ENCODE measurements at regions not wholly inside any gene's neighbourhood (a gene's known extent, or its start where the extent isn't known, plus 50 kb on each side); places are given as distances from the start of the nearest gene placed in this dataset.

DNA sequence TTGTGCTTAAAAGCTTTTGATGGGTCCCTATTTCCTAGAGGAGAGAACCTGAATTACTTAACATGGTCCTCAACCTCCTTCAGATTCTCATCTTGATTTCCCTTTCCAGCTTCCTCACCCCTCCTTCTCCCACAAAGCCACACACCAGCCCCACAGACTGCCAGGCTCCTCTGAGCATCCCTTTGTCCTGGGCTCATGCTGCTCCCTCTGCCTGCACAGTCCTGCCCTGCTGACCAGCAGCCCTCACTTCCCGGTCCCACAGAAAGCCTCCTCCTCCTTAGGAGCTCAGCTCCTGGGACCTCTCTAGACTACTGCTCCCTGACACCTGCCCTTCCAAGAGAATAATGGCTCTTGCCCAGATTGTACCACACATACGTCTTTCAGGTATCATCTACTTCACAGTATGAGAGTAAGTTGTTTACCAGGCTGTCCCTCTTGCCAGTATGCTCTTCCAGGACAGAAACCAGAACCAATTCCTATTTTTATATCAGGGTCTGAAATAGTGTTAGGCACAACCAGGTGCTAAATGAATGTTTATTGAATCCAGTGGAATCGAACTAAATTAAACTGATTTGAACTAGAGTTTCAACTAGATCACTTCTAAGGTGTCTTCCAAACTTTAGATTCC lies 373.4 kb downstream of the LMX1A start:
- ATAC-seq: peak; percentile 91
- TF ChIP-seq, protein P1, sequence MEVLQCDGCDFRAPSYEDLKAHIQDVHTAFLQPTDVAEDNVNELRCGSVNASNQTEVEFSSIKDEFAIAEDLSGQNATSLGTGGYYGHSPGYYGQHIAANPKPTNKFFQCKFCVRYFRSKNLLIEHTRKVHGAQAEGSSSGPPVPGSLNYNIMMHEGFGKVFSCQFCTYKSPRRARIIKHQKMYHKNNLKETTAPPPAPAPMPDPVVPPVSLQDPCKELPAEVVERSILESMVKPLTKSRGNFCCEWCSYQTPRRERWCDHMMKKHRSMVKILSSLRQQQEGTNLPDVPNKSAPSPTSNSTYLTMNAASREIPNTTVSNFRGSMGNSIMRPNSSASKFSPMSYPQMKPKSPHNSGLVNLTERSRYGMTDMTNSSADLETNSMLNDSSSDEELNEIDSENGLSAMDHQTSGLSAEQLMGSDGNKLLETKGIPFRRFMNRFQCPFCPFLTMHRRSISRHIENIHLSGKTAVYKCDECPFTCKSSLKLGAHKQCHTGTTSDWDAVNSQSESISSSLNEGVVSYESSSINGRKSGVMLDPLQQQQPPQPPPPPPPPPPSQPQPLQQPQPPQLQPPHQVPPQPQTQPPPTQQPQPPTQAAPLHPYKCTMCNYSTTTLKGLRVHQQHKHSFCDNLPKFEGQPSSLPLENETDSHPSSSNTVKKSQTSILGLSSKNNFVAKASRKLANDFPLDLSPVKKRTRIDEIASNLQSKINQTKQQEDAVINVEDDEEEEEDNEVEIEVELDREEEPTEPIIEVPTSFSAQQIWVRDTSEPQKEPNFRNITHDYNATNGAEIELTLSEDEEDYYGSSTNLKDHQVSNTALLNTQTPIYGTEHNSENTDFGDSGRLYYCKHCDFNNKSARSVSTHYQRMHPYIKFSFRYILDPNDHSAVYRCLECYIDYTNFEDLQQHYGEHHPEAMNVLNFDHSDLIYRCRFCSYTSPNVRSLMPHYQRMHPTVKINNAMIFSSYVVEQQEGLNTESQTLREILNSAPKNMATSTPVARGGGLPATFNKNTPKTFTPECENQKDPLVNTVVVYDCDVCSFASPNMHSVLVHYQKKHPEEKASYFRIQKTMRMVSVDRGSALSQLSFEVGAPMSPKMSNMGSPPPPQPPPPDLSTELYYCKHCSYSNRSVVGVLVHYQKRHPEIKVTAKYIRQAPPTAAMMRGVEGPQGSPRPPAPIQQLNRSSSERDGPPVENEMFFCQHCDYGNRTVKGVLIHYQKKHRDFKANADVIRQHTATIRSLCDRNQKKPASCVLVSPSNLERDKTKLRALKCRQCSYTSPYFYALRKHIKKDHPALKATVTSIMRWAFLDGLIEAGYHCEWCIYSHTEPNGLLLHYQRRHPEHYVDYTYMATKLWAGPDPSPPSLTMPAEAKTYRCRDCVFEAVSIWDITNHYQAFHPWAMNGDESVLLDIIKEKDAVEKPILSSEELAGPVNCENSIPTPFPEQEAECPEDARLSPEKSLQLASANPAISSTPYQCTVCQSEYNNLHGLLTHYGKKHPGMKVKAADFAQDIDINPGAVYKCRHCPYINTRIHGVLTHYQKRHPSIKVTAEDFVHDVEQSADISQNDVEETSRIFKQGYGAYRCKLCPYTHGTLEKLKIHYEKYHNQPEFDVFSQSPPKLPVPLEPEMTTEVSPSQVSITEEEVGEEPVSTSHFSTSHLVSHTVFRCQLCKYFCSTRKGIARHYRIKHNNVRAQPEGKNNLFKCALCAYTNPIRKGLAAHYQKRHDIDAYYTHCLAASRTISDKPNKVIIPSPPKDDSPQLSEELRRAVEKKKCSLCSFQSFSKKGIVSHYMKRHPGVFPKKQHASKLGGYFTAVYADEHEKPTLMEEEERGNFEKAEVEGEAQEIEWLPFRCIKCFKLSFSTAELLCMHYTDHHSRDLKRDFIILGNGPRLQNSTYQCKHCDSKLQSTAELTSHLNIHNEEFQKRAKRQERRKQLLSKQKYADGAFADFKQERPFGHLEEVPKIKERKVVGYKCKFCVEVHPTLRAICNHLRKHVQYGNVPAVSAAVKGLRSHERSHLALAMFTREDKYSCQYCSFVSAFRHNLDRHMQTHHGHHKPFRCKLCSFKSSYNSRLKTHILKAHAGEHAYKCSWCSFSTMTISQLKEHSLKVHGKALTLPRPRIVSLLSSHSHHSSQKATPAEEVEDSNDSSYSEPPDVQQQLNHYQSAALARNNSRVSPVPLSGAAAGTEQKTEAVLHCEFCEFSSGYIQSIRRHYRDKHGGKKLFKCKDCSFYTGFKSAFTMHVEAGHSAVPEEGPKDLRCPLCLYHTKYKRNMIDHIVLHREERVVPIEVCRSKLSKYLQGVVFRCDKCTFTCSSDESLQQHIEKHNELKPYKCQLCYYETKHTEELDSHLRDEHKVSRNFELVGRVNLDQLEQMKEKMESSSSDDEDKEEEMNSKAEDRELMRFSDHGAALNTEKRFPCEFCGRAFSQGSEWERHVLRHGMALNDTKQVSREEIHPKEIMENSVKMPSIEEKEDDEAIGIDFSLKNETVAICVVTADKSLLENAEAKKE (CRISPR knock-in tag; IDR thresholded peaks at IDR 0.05): no peak
- no peak for TF ChIP-seq EZH2 (IDR thresholded peaks at IDR 0.05; ENCODE audit: low read depth, unreplicated experiment)
- no peak for TF ChIP-seq ZNF114 (CRISPR knock-in tag; IDR thresholded peaks at IDR 0.05)
- no peak for TF ChIP-seq CREB1 (CRISPR knock-in tag; IDR thresholded peaks at IDR 0.05; ENCODE audit: low read depth)
- Histone ChIP-seq H3K36me3 (ENCODE audit: insufficient read depth) (no peaks in the 10 kb centered on the region), H3K4me1 (ENCODE audit: insufficient read depth) (no peaks in the 10 kb centered on the region), H3K27me3 (ENCODE audit: insufficient read depth) (no peaks in the 10 kb centered on the region), H3K27ac (ENCODE audit: low read depth) (no peak overlapping the region), H3K9me2 (ENCODE audit: insufficient read depth) (no peaks in the 10 kb centered on the region), H4K20me1 (replicated peaks; ENCODE audit: insufficient read depth) (no peaks in the 10 kb centered on the region), H3F3A (replicated peaks; ENCODE audit: low read depth) (no peaks in the 10 kb centered on the region), H3K79me2 (replicated peaks; ENCODE audit: insufficient read depth) (no peaks in the 10 kb centered on the region), H3K4me2 (no peak overlapping the region), H2AFZ (no peak overlapping the region), H3K4me3 (no peak overlapping the region)
- H3K4me1 Mint-ChIP-seq: no peaks in the 10 kb centered on the region
- H3K9me3 Mint-ChIP-seq: no peaks in the 10 kb centered on the region; the same call in 2 of the 3 replicates
- peak; percentile 24 for DNase-seq (ENCODE audit: low spot score)
- H3K4me3 Mint-ChIP-seq: no peak overlapping the region
- peaks cover 6% of the 10 kb centered on the region for H3K27me3 Mint-ChIP-seq (ENCODE audit: insufficient read depth, low read depth, poor library complexity)
- no peak overlapping the region for H3K27ac Mint-ChIP-seq
- no peaks in the 10 kb centered on the region for H3K36me3 Mint-ChIP-seq (ENCODE audit: low read depth)

DNA sequence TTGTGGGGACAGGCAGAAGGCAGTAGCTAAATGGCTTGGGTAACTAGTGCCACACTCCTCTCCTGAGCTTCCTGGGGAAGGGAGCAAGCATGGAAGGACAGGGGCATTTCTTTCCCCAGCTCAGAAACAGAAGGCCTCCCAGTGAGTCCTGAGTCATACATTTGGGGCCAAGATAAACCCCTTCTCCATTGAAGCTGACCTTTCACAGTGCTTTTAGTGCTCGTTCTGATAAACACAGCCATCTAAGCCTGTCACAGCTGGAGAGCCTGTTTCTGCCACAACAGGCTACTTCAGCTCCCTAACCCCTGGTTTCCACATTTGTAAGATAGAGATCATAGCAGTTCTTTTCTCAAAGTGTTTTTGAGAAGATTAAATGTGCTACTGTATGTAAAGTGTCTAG lies 374.0 kb downstream of the LMX1A start:
- H3K27me3 Mint-ChIP-seq (ENCODE audit: insufficient read depth, low read depth, poor library complexity): peaks cover 6% of the 10 kb centered on the region
- H3K27me3 ChIP-seq (ENCODE audit: insufficient read depth): no peaks in the 10 kb centered on the region
- TF ChIP-seq ZNF114 (CRISPR knock-in tag; IDR thresholded peaks at IDR 0.05) (no peak), CREB1 (CRISPR knock-in tag; IDR thresholded peaks at IDR 0.05; ENCODE audit: low read depth) (no peak), POLR2AphosphoS5 (IDR thresholded peaks at IDR 0.05; ENCODE audit: low read depth) (no peak), NANOG (IDR thresholded peaks at IDR 0.05; ENCODE audit: borderline replicate concordance) (no peak), ZNF331 (CRISPR knock-in tag; IDR thresholded peaks at IDR 0.05; ENCODE audit: low read depth) (no peak)
- TF ChIP-seq, protein P2, sequence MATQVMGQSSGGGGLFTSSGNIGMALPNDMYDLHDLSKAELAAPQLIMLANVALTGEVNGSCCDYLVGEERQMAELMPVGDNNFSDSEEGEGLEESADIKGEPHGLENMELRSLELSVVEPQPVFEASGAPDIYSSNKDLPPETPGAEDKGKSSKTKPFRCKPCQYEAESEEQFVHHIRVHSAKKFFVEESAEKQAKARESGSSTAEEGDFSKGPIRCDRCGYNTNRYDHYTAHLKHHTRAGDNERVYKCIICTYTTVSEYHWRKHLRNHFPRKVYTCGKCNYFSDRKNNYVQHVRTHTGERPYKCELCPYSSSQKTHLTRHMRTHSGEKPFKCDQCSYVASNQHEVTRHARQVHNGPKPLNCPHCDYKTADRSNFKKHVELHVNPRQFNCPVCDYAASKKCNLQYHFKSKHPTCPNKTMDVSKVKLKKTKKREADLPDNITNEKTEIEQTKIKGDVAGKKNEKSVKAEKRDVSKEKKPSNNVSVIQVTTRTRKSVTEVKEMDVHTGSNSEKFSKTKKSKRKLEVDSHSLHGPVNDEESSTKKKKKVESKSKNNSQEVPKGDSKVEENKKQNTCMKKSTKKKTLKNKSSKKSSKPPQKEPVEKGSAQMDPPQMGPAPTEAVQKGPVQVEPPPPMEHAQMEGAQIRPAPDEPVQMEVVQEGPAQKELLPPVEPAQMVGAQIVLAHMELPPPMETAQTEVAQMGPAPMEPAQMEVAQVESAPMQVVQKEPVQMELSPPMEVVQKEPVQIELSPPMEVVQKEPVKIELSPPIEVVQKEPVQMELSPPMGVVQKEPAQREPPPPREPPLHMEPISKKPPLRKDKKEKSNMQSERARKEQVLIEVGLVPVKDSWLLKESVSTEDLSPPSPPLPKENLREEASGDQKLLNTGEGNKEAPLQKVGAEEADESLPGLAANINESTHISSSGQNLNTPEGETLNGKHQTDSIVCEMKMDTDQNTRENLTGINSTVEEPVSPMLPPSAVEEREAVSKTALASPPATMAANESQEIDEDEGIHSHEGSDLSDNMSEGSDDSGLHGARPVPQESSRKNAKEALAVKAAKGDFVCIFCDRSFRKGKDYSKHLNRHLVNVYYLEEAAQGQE (IDR thresholded peaks at IDR 0.05; ENCODE audit: unreplicated experiment): no peak
- TF ChIP-seq, protein P3, sequence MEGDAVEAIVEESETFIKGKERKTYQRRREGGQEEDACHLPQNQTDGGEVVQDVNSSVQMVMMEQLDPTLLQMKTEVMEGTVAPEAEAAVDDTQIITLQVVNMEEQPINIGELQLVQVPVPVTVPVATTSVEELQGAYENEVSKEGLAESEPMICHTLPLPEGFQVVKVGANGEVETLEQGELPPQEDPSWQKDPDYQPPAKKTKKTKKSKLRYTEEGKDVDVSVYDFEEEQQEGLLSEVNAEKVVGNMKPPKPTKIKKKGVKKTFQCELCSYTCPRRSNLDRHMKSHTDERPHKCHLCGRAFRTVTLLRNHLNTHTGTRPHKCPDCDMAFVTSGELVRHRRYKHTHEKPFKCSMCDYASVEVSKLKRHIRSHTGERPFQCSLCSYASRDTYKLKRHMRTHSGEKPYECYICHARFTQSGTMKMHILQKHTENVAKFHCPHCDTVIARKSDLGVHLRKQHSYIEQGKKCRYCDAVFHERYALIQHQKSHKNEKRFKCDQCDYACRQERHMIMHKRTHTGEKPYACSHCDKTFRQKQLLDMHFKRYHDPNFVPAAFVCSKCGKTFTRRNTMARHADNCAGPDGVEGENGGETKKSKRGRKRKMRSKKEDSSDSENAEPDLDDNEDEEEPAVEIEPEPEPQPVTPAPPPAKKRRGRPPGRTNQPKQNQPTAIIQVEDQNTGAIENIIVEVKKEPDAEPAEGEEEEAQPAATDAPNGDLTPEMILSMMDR (conservative IDR thresholded peaks at IDR 0.05; ENCODE audit: low read depth in 2 of 2): no peak

More for the DNA sequence above, 374.0 kb downstream of the LMX1A start:
- Histone ChIP-seq H3K9me2 (ENCODE audit: insufficient read depth) (no peaks in the 10 kb centered on the region), H3K27ac (ENCODE audit: low read depth) (no peak overlapping the region), H4K20me1 (replicated peaks; ENCODE audit: insufficient read depth) (no peaks in the 10 kb centered on the region), H3K4me1 (ENCODE audit: insufficient read depth) (no peaks in the 10 kb centered on the region), H3K79me2 (replicated peaks; ENCODE audit: insufficient read depth) (no peaks in the 10 kb centered on the region), H3K4me3 (no peak overlapping the region), H3K4me2 (no peak overlapping the region), H3F3A (replicated peaks; ENCODE audit: low read depth) (no peaks in the 10 kb centered on the region), H3K36me3 (ENCODE audit: insufficient read depth) (no peaks in the 10 kb centered on the region), H2AFZ (no peak overlapping the region)
- no peaks in the 10 kb centered on the region for H3K4me1 Mint-ChIP-seq
- no peak overlapping the region for H3K4me3 Mint-ChIP-seq
- no peak overlapping the region for H3K27ac Mint-ChIP-seq
- no peaks in the 10 kb centered on the region; the same call in 2 of the 3 replicates for H3K9me3 Mint-ChIP-seq
- H3K36me3 Mint-ChIP-seq (ENCODE audit: low read depth): no peaks in the 10 kb centered on the region
- ATAC-seq: peak; percentile 85
- DNase-seq (ENCODE audit: low spot score): no peak

Measured in GM23338 (cell line).